PC-3 (cell line): ENCODE measurements at regions not wholly inside any gene's neighbourhood (a gene's known extent, or its start where the extent isn't known, plus 50 kb on each side); places are given as distances from the start of the nearest gene placed in this dataset.

Experiments used
- ATAC-seq: fragments of 200-7000 bp; cut with Tn5 transposase; 2 replicates; pipeline ENCODE4 v1.9.1; 2020; ENCODE audit warnings: mild to moderate bottlenecking, moderate library complexity
- BruUV-seq: library from RNA; stranded (reverse); fragments of 400-500 nt; replicated peaks from 2 replicates; lab custom pipeline; 2021; lab: Mats Ljungman, UMichigan
- CTCF ChIA-PET: fragments of 300-600 bp; sonication (Branson Sonifier 250); formaldehyde crosslinking; loops from one replicate; lab custom pipeline; 2022; ENCODE audit warnings: antibody characterized with exemption; lab: Charles Lee
- POLR2A ChIA-PET: fragments of 300-600 bp; sonication (Branson Sonifier 250); formaldehyde crosslinking; loops from one replicate; lab custom pipeline; 2022; ENCODE audit warnings: antibody characterized with exemption; ENCODE audit not compliant: unreplicated experiment; lab: Charles Lee
- DNase-seq: peaks from one replicate; pipeline ENCODE4 v3.0.0-alpha.2; 2015
- H2AFZ ChIP-seq: fragments of 300-600 bp; sonication (generic); 2 replicates; pipeline ENCODE4 v1.6.0; 2016; ENCODE audit warnings: antibody characterized with exemption, low read length
- H3F3A ChIP-seq: fragments of 300-600 bp; sonication (generic); one replicate; pipeline ENCODE4 v1.6.0; 2017; ENCODE audit warnings: antibody characterized with exemption, low read length, control low read depth, mild to moderate bottlenecking; ENCODE audit not compliant: unreplicated experiment
- H3K27ac ChIP-seq: fragments of 300-600 bp; sonication (generic); 2 replicates; pipeline ENCODE4 v1.5.1; 2016; ENCODE audit warnings: mild to moderate bottlenecking, low read length
- H3K27me3 ChIP-seq: fragments of 300-600 bp; sonication (generic); 2 replicates; pipeline ENCODE4 v1.6.1; 2016; ENCODE audit warnings: low read length, mixed read lengths
- H3K36me3 ChIP-seq: fragments of 300-600 bp; sonication (generic); 2 replicates; pipeline ENCODE4 v1.6.1; 2016; ENCODE audit warnings: low read depth, mixed run types, low read length, mixed read lengths
- H3K4me1 ChIP-seq: fragments of 300-600 bp; sonication (generic); 2 replicates; pipeline ENCODE4 v1.5.1; 2016; ENCODE audit warnings: low read length; ENCODE audit not compliant: insufficient read depth
- H3K4me2 ChIP-seq: fragments of 300-600 bp; sonication (generic); 2 replicates; pipeline ENCODE4 v1.6.0; 2016; ENCODE audit warnings: low read length
- H3K4me3 ChIP-seq: fragments of 300-600 bp; sonication (generic); 2 replicates; pipeline ENCODE4 v1.5.1; 2016; ENCODE audit warnings: mild to moderate bottlenecking, low read length, mixed read lengths
- H3K79me2 ChIP-seq: fragments of 300-600 bp; sonication (generic); 2 replicates; pipeline ENCODE4 v1.6.1; 2017; ENCODE audit warnings: low read length, mixed read lengths
- H3K9ac ChIP-seq: fragments of 300-600 bp; sonication (generic); 2 replicates; pipeline ENCODE4 v1.6.0; 2016; ENCODE audit warnings: mild to moderate bottlenecking, low read length
- H3K9me2 ChIP-seq: fragments of 300-600 bp; sonication (generic); replicated peaks from 2 replicates; pipeline ENCODE4 v1.6.1; 2016; ENCODE audit warnings: mixed run types, low read length, mixed read lengths
- H3K9me3 ChIP-seq: fragments of 300-600 bp; sonication (generic); 2 replicates; pipeline ENCODE4 v1.6.1; 2016; ENCODE audit warnings: low read length, mixed read lengths
- H4K20me1 ChIP-seq: fragments of 300-600 bp; sonication (generic); 2 replicates; pipeline ENCODE4 v1.6.1; 2016; ENCODE audit warnings: low read length, mixed read lengths
- EZH2 ChIP-seq: fragments of 300-600 bp; sonication (generic); IDR thresholded peaks from one replicate; pipeline ENCODE4 v1.6.1; 2017; ENCODE audit warnings: antibody characterized with exemption, mild to moderate bottlenecking, low read length; ENCODE audit not compliant: unreplicated experiment
- EZH2phosphoT487 ChIP-seq: fragments of 300-600 bp; sonication (generic); IDR thresholded peaks from 2 replicates; pipeline ENCODE4 v1.6.1; 2018; ENCODE audit warnings: mild to moderate bottlenecking, antibody characterized with exemption, low read length, borderline replicate concordance
- intact Hi-C: fragments of 100-400 bp; cut with micrococcal nuclease; formaldehyde crosslinking; loops from 2 replicates; pipeline ENCODE4 v1.9.0; 2023
- TF ChIP-seq, protein P1 (sequence below): fragments of 300-600 bp; sonication (generic); conservative IDR thresholded peaks from 2 replicates; pipeline ENCODE4 v1.5.1; 2017; ENCODE audit warnings: antibody characterized with exemption, low read depth, mild to moderate bottlenecking, low read length

DNA sequence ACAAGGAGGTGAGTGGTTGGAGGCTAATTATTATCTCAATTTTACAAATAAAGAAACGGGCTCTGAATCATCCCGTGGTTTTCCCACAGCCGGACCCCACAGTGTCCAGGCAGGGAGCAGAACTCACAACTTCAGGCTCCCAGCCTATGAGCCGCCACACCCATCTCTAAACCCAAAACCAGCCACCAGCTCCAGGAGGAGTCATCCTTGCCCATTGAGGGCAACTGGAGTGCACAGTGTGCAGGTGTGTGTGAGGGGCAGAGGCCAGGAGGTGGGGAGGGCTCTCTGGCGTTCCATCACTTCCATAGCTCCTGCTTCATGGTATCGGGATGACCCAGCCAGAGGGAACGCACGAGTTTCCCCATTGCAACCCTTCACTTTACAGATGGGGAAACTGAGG lies 144.5 kb downstream of the CYP26B1 start:
- Histone ChIP-seq H3F3A (no peaks in the 10 kb centered on the region), H3K79me2 (no peaks in the 10 kb centered on the region), H3K4me1 (no peaks in the 10 kb centered on the region), H3K9me2 (no peaks in the 10 kb centered on the region), H3K9me3 (no peaks in the 10 kb centered on the region), H3K36me3 (no peaks in the 10 kb centered on the region), H3K27me3 (no peaks in the 10 kb centered on the region), H3K4me2 (no peak overlapping the region), H4K20me1 (no peaks in the 10 kb centered on the region), H3K9ac (no peak overlapping the region), H3K4me3 (no peak overlapping the region), H2AFZ (no peak overlapping the region), H3K27ac (no peak overlapping the region)
- TF ChIP-seq EZH2 (no peak), EZH2phosphoT487 (no peak)
- TF ChIP-seq, protein P1, sequence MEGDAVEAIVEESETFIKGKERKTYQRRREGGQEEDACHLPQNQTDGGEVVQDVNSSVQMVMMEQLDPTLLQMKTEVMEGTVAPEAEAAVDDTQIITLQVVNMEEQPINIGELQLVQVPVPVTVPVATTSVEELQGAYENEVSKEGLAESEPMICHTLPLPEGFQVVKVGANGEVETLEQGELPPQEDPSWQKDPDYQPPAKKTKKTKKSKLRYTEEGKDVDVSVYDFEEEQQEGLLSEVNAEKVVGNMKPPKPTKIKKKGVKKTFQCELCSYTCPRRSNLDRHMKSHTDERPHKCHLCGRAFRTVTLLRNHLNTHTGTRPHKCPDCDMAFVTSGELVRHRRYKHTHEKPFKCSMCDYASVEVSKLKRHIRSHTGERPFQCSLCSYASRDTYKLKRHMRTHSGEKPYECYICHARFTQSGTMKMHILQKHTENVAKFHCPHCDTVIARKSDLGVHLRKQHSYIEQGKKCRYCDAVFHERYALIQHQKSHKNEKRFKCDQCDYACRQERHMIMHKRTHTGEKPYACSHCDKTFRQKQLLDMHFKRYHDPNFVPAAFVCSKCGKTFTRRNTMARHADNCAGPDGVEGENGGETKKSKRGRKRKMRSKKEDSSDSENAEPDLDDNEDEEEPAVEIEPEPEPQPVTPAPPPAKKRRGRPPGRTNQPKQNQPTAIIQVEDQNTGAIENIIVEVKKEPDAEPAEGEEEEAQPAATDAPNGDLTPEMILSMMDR = no peak
- POLR2A ChIA-PET = no interaction called here
- ATAC-seq (no peak), DNase-seq (no peak)
- BruUV-seq = no TSS peak
- intact Hi-C loops = no loop called here
- CTCF ChIA-PET = no interaction called here

DNA sequence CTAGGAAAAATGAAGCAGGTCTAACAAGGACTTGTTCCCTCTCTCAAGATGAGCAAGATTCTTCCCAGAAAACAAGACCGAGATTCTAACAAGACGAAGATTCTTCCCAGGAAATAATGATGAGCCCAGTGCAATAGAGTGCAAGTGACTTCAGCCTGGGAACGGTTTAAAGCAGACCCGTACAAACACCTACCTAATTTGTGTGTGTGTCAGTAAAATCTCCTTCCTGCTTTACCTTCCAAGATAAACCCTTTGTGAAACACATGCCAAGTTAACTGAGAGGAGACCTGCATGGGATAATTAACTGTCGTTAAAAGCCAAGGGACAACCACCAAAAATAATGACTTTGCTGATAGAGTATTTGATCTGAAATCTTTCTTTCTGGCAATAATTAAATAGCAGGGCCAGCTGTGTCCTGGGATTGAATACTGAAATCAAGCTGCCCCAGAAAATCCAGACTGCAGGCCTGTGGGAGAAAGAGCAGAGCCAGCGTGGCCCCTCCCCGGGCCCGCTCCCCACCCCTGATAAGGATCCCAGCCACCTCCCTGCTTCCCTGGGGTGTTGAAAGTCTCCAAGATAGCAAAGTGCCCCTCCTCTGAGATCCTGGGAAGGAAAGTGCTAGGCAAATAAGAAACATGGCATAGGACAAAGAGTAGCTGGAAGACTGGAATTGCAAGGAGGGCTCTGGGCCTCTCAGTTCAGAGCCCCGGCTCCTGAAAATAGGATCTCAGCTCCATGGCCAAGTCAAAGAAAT lies 145.5 kb downstream of the CYP26B1 start:
- no peak for ATAC-seq
- ChIA-PET CTCF (no interaction called here), POLR2A (no interaction called here)
- Histone ChIP-seq H3K9ac (no peak overlapping the region), H3K4me2 (no peak overlapping the region), H3K27me3 (0 out of 2 replicates have a peak, but pooled peaks cover 4% of the 10 kb centered on the region), H2AFZ (no peak overlapping the region), H3K4me3 (no peak overlapping the region), H3K27ac (no peak overlapping the region), H3K36me3 (no peaks in the 10 kb centered on the region), H4K20me1 (no peaks in the 10 kb centered on the region), H3K79me2 (no peaks in the 10 kb centered on the region), H3K4me1 (no peaks in the 10 kb centered on the region), H3K9me3 (no peaks in the 10 kb centered on the region), H3F3A (no peaks in the 10 kb centered on the region), H3K9me2 (no peaks in the 10 kb centered on the region)
- BruUV-seq = no TSS peak
- intact Hi-C loops = no loop called here
- no peak for DNase-seq
- TF ChIP-seq EZH2phosphoT487 (no peak), EZH2 (no peak)
- TF ChIP-seq, protein P1 = no peak

DNA sequence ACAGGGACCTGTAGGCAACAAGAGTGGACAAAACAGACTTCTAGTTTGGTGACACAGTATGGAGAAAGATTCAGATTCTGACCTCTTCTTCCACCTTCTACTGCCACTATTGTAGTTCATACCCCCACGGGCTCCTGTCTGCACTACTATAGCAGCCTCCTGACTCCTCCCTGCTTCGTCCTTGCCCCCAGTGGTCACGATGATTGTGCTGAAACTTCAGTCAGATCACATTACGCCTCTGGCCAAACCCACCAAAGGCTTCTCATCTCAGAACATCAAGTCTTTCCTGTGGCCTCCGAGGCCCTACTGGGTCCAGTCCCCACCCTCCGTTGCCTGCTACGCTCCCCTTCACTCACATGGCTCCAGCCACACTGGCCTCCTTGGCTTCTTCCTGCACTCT lies 147.6 kb downstream of the CYP26B1 start:
- no peak overlapping the region for H3K9ac ChIP-seq
- TF ChIP-seq, protein P1 = no peak
- no peak for TF ChIP-seq EZH2
- no peak for TF ChIP-seq EZH2phosphoT487
- CTCF ChIA-PET = no interaction called here
- no peaks in the 10 kb centered on the region for H3K9me2 ChIP-seq
- intact Hi-C loops = no loop called here
- H3K27me3 ChIP-seq = 0 out of 2 replicates have a peak, but pooled peaks cover 4% of the 10 kb centered on the region
- H2AFZ ChIP-seq = no peak overlapping the region
- H3K27ac ChIP-seq = no peak overlapping the region
- BruUV-seq = no TSS peak
- H3K9me3 ChIP-seq = no peaks in the 10 kb centered on the region
- no peaks in the 10 kb centered on the region for H4K20me1 ChIP-seq
- no peak overlapping the region for H3K4me3 ChIP-seq
- H3F3A ChIP-seq = no peaks in the 10 kb centered on the region
- H3K4me2 ChIP-seq = no peak overlapping the region
- POLR2A ChIA-PET = no interaction called here
- DNase-seq (no peak), ATAC-seq (no peak)
- no peaks in the 10 kb centered on the region for H3K4me1 ChIP-seq
- no peaks in the 10 kb centered on the region for H3K36me3 ChIP-seq
- no peaks in the 10 kb centered on the region for H3K79me2 ChIP-seq
